Heart right ventricle (tissue), 16 donors: ENCODE measurements at regions not wholly inside any gene's neighbourhood (a gene's known extent, or its start where the extent isn't known, plus 50 kb on each side); places are given as distances from the start of the nearest gene placed in this dataset.

Experiments used
- ATAC-seq, 8 donors: fragments of 200-7000 bp; cut with Tn5 transposase; one replicate each; pipeline ENCODE4 v1.9.1; 2020; ENCODE audit warnings: mild to moderate bottlenecking in 8 of 8, moderate library complexity in 8 of 8, moderate number of reproducible peaks in 1 of 8
- DNase-seq, 2 donors: peaks; one replicate each; pipeline ENCODE4 v3.0.0-alpha.2; 2020
- H3K27ac ChIP-seq, 10 donors: fragments of 200-600 bp; sonication (generic) in 2 of 10; one replicate each; pipeline versions ENCODE4 v1.5.0 to v1.8.0; 2020 to 2022; ENCODE audit warnings: mild to moderate bottlenecking in 3 of 10
- H3K27me3 ChIP-seq, 7 donors: fragments of 200-600 bp; one replicate each; pipeline ENCODE4 v1.8.0; 2021 to 2022; ENCODE audit warnings: mild to moderate bottlenecking in 2 of 7
- H3K36me3 ChIP-seq, 9 donors: fragments of 200-600 bp; sonication (generic) in 1 of 9; one replicate each; pipeline versions ENCODE4 v1.5.0 to v1.8.0; 2020 to 2022; ENCODE audit warnings: mild to moderate bottlenecking in 2 of 9
- H3K4me1 ChIP-seq, 9 donors: fragments of 200-600 bp; sonication (generic) in 1 of 9; one replicate each; pipeline versions ENCODE4 v1.5.0 to v1.8.0; 2020 to 2022; ENCODE audit warnings: mild to moderate bottlenecking in 4 of 9
- H3K4me3 ChIP-seq, 10 donors: fragments of 200-600 bp; sonication (generic) in 2 of 10; one replicate each; pipeline versions ENCODE4 v1.5.0 to v1.8.0; 2020 to 2022; ENCODE audit warnings: mild to moderate bottlenecking in 7 of 10, moderate library complexity in 2 of 10
- H3K9me3 ChIP-seq, 11 donors: fragments of 200-600 bp in 10 of 11; sonication (generic) in 2 of 11; one replicate each; pipeline versions ENCODE4 v1.5.0 to v1.8.0; 2013 to 2022; ENCODE audit warnings: mild to moderate bottlenecking in 2 of 11, control low read depth in 1 of 11, moderate library complexity in 1 of 11
- CTCF ChIP-seq, 9 donors: fragments of 200-600 bp; sonication (generic) in 2 of 9; IDR thresholded peaks; one replicate each; pipeline versions ENCODE4 v1.5.0 to v1.8.0; 2021 to 2022; ENCODE audit warnings: antibody characterized with exemption in 9 of 9, mild to moderate bottlenecking in 5 of 9, moderate library complexity in 1 of 9
- WGBS, 2 donors: extraction: QIAGEN DNeasy Blood & Tissue Kit; methylation state at CpG; one replicate each; pipeline ENCODE4 v1.1.7; 2013; ENCODE audit warnings: inconsistent platforms in 1 of 2; 5-methylcytosine and 5-hydroxymethylcytosine counted together
- intact Hi-C, 10 donors: fragments of 100-400 bp; cut with DNase I; formaldehyde crosslinking; loops; one replicate each; pipeline versions ENCODE4 v1.11.1 to v1.14.2; 2022
- donor health status: Arrhythmogenic right ventricular cardiomyopathy.
- donor health status: ischemic (EF 13 %, LVEDD 7.1; RV severe dilation, severe dysfunction).
- donor health status: healthy with polysubstance abuse.
- donor health status: DM: no; HTN: yes; CAD: no.
- donor health status: DM: no; HTN: no; CAD: no.
- donor health status: ischemic (EF 25% LVEDD 6.9; RV normal size, moderate dysfunction).
- donor health status: ischemic (EF 25% LVEDD 5.7; RV mildly dilated, moderate dysfunction).
- donor health status: healthy.
- donor health status: DM: yes; HTN: yes; CAD: no.
- donor health status: Ischemic cardiomyopathy.
- donor health status: ischemic (EF 35%, LVEDD 5.7; RV mildly dilated, moderate dysfunction).
- donor health status: nonischemic (EF 11% LVEDD 7.7; RV severe dilation, severe dysfunction).
- donor health status: DM: yes; HTN: yes; CAD: no.
- donor health status: PGD.
- donor health status: ischemic (EF 29% LVEDD 5.4; RV normal size, mild dysfunction).
- donor health status: nonischemic (EF 23%, LVEDD 6.1; RV moderate dilation, normal function).

- DNase-seq: no peak
- no peaks in the 10 kb centered on the region for H3K36me3 ChIP-seq
- TF ChIP-seq CTCF (IDR thresholded peaks at IDR 0.05): no peak
- ATAC-seq: no peak
- no peak overlapping the region for H3K27ac ChIP-seq
- peaks cover 0 to 3% (median 0%) of the 10 kb centered on the region in 11 donors for H3K9me3 ChIP-seq
- no peaks in the 10 kb centered on the region for H3K4me1 ChIP-seq
- intact Hi-C loops: no loop called here
- no peaks in the 10 kb centered on the region for H3K27me3 ChIP-seq
- H3K4me3 ChIP-seq: no peak overlapping the region
Measured at GRCh38 chr10:90218846-90219245, 517.5 kb downstream of the KIF20B start.

GRCh38 chr10:90222372-90222771, 521.0 kb downstream of the KIF20B start:
- H3K4me1 ChIP-seq: no peaks in the 10 kb centered on the region
- TF ChIP-seq CTCF (IDR thresholded peaks at IDR 0.05): no peak
- H3K9me3 ChIP-seq: peaks cover 0 to 3% (median 0%) of the 10 kb centered on the region in 11 donors
- ATAC-seq (no peak), DNase-seq (no peak)
- WGBS, 2 donors: 35 to 40% methylated on average over 4 of the region's 4 CpGs
- no peak overlapping the region for H3K27ac ChIP-seq
- no peak overlapping the region for H3K4me3 ChIP-seq
- no peaks in the 10 kb centered on the region for H3K36me3 ChIP-seq
- intact Hi-C loops: no loop called here
- no peaks in the 10 kb centered on the region for H3K27me3 ChIP-seq

- H3K36me3 ChIP-seq: no peaks in the 10 kb centered on the region
- no peak overlapping the region for H3K27ac ChIP-seq
- intact Hi-C loops: no loop called here
- no peak for TF ChIP-seq CTCF (IDR thresholded peaks at IDR 0.05)
- peaks cover 0 to 3% (median 0%) of the 10 kb centered on the region in 11 donors for H3K9me3 ChIP-seq
- no peak for DNase-seq
- H3K4me3 ChIP-seq: no peak overlapping the region
- ATAC-seq: no peak
- 58 to 60% methylated on average over 5 of the region's 5 CpGs for WGBS, 2 donors
- no peaks in the 10 kb centered on the region for H3K27me3 ChIP-seq
- no peaks in the 10 kb centered on the region for H3K4me1 ChIP-seq
Measured at GRCh38 chr10:90222939-90223338, 521.5 kb downstream of the KIF20B start.

- peak in 4 of 8 donors; percentile 44 to 87 (median 75) for ATAC-seq
- TF ChIP-seq CTCF (IDR thresholded peaks at IDR 0.05): no peak
- H3K36me3 ChIP-seq: no peaks in the 10 kb centered on the region
Measured at GRCh38 chr10:90224791-90225566, 523.6 kb downstream of the KIF20B start.

More at GRCh38 chr10:90224791-90225566, 523.6 kb downstream of the KIF20B start:
- intact Hi-C loops: no loop called here
- H3K27me3 ChIP-seq: no peaks in the 10 kb centered on the region
- peaks cover 0 to 3% (median 0%) of the 10 kb centered on the region in 11 donors for H3K9me3 ChIP-seq
- no peak overlapping the region for H3K4me3 ChIP-seq
- no peak for DNase-seq
- H3K4me1 ChIP-seq: no peaks in the 10 kb centered on the region
- 85 to 87% methylated on average over 2 of the region's 2 CpGs for WGBS, 2 donors
- no peak overlapping the region for H3K27ac ChIP-seq
